8988T (cell line): ENCODE measurements at regions not wholly inside any gene's neighbourhood (a gene's known extent, or its start where the extent isn't known, plus 50 kb on each side); places are given as distances from the start of the nearest gene placed in this dataset.
"Not testable (repeated sequence)": the region's sequence is repeated elsewhere in the genome, so short reads cannot be mapped to it uniquely, and the experiment has no call there.

ENCODE experiments used
- DNase-seq: peaks from one replicate; pipeline ENCODE4 v3.0.0; 2011

DNA sequence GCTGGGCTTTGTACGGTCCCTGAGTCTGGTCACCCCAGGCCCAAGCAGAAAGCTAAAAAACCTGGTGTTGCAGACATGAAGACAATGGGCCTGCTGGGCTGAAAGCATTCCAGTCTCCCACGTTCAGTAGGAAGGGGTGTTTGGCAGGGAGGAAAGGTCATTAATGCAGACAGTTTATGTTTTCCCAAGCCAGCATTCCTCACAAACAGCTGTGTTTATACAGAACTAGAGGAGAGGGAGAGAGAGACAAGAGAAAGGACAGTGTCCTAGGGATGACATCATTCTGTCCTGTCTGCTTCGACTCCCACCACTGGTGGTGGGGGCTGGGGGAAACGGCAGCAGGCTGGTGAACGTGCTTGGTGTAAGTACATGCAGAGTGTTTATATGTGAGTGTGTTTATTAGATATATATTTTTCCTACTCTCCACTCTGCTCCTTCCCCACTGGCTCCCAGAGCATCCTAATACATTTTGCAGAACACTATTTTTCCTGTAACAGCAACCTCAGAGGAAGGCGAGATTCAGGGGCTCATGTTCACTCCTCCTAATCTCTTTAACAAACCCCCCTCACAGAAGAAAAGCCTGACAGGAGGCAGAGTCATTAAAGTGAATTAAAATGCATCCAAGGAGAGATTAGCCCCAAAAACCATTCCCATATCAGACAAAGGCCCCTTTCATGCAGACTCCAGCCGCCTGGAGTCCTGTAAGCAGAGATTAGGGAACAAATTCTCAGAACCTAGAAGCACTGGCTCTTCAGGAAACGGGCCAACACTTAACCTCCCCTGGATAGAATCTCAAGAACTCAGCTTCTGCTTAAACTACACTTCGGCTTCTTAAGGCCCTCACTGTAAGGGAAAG is 380.4 kb downstream of the TNS1 start:
- no peak for DNase-seq

DNA sequence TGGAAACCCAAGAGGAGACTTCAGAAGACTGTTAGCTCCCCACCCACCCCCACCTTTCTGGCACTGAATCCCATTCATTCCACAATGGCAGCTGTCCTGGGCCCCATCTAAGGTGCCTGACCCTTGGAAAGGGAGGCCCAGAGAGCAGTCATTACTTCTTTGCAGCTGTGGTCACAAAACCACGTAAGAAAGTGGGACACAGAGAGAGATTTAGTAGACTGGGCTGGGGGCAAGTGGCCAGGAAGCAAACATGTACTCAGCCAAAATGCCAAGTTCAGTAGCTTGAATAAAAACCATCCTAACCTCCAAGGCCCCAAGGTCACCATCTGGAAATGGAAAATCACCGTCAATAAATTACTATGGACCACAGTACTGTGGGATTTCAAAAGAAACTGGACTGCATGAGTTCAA is 381.4 kb downstream of the TNS1 start:
- DNase-seq = no peak

DNA sequence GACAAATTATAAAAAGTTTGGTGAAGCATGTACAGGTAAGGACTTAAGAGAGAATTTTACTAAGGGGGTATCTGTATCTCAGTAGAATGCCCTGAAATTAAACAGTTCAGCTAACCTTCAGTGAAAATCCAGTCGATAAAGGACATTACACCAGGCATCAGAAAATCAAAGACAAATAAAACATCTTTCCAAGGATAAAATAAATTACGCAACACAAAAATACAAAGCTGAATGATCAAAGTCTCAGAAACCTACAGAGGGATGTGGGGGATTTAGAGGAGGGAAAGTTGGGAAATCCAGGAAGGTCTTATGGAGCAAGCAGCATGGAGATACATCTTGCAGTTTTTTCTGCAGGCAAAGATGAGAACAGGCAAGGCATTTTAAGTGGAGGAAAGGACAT is 384.1 kb downstream of the TNS1 start:
- no peak for DNase-seq

DNA sequence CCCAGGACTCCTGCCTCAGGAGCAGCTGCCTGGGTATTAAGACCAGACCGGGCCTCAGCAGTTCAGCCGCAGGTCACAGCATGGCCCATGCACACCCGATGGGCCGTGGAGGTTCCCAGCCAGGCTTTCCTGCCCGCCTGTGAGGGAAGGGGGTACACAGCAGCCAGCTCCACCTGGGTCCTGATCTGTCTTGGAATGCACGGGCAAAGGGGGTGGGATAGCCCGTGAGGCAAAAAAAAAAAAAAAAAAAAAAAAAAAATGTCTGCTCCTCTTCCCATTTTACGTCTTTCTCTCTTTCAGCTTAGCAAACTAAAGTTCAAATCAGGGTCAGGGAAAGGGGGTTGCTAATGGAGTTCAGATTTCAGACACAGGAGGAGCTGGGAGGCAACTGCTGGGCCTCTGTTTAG is 385.2 kb downstream of the TNS1 start:
- DNase-seq = no peak

DNA sequence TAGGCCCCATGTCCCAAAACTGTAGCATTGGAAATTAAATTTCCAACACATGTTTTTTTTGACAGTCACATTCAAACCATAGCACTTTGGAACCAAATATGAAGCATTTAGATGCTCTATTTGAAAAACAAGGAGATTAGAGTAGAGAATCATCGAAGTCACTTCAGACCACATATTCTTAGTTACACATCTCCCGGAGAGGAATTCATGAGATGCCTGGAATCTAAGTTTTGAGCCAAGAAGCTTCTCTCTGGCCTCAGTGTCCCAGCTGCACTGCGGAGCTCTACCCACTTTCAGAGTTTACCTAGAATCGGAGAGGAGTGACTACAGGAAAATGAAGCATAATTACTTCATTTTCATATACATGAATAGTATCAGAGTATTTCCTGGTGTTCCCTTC is 385.9 kb downstream of the TNS1 start:
- DNase-seq = no peak

DNA sequence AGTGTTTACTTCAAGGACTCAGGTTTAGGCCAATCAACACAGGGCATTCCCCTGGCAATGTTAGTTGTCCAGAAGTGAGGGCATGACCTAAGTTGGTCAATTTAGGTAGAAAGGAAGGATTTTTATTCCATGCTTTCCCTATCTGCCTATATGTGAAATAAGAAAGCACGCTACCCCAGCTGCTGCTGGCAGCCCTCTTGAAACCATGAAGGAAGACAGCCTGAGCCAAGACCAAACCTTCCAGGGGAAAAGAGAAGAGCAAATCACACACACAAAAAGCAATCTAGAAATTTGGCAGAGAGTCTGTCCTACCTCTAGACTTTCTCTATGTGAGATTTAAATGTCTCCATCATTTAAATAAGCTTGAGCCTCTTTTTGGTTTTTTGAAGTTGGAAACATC is 387.6 kb downstream of the TNS1 start:
- DNase-seq = no peak

DNA sequence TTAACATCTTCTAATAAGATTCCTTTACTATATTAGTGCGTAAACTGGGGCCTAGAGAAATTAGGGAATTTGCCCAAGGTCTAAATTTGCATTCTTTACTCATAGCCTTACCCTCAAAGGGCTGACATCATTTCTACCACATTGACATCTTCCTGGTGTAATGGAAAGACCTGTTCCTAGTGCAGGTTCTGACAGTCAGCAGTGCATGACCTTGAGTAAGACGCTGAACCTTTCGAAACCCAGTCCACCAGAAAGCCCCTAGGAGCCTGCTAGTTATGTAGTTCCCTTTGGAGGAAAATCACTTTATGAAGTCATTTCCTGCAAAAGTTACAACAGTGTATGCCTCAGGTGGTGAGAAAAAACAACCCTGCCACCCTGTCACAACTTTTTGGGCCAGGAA is 388.3 kb downstream of the TNS1 start:
- no peak for DNase-seq

DNA sequence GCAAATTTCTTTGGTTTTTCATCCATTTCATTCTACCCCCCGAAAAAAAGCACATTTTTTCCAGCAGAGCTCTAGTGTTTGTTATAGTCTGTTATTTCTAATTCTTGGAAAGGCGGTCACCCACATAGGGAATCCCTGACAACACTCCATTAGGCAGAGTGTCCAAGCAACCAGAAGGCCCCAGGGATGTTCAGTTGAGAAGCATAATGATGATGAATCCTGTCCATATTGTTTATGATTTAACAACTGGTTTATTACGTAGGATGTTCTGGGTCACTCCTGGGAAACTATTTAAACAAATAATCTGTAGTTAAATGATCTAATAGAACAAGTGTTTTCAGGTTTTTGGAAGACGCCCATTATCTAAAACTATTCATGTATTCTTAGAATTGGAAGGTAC is 388.7 kb downstream of the TNS1 start:
- DNase-seq = no peak

DNA sequence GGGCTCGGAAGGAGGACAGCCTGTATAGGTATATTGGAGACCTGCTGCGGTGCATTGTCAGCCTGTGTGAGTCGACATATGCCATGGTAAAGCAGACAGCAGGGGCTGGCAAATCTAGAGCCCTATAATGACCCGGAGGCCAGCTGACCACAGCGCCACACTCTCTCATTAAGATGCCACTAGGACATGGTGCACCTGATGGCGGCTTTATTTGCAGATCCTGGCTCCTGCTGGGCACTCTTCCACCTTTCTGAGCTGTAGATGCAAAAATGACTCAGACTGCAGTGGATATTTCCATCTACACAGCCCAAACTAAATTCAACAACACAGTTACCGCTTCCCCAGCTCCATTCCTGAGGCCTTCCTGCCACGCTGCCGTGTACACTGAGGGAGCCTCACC is 389.9 kb downstream of the TNS1 start:
- DNase-seq = no peak

DNA sequence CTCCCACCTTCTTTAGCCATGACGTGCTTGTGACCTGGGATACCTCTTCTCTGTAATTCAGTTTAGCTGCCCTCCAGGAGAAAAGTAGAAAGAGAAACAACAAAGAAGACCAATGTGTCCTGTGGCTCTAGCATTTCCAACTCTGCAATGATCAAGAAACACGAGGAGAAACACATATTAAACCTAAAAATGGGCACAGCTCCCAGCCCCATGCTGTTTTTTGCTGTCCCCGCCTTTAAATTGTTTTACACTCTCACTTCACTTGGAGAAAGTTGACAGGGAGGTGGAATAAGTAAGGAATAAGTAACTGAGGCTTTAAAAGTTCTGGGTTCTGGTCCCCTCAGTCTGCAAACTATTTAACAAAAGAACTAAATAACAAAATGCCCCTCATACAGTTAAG is 390.6 kb downstream of the TNS1 start:
- DNase-seq = no peak

DNA sequence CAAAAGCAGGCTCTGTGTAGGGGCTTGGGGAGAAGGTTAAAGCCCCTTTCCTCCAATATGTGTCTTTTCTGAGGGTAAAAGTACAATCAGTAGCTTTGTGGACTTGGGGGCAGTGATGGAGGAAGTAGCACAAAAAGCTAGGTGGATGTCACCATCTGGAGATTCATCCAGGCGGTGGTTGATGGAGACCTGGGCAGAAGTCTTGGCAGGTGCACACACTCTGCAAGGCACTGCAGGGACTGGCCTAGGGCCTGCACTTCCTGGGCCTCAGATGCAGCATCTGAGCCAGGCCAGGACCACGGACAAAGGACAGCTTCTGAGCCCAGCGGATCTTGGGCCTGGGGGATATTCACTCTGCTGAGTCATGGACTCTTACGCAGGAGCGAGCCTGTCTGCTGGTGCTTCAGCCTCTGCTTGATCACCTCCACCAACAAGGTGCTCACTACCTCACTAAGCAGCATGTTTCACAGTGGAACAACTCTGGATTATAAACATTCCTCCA is 391.1 kb downstream of the TNS1 start:
- no peak for DNase-seq

DNA sequence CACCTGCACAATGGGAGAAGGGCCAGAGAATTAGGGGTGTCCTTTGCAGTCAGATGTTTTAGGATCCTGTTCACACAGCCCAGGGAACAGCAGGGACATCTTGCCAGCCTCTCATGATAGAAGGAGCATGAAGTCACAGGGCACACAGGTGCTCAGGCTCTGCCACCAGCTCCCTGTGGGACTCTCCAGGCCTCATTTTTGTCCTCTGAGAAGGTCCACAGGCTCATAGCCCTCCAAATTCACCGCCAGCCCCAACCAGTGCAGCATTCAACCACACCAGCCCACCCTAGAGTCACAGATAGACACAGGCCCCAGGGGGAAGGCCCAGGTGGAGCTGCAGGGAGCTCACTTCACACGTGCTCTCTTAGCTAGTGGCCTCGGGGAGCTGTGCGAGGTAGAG is 391.7 kb downstream of the TNS1 start:
- DNase-seq = no peak

DNA sequence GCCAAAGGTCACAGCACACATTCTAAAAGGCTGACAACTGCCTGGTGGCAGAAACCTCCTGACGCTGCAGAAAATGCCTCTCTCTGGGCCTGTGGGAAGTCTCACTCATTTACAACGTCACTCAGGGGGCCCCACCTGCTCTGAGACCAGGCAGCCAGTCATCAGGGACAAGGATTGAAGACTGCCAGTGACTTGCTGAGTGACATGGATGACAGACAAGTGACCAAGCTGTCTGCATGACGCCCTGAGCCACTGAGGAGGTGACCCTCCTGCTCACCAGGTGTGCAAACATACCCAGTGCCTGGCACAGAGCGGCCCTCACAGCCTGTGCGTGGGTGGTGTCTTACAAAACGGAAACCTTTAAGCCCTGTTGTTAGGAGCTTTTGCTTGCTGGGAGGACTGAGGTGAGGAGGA is 392.4 kb downstream of the TNS1 start:
- DNase-seq = no peak

DNA sequence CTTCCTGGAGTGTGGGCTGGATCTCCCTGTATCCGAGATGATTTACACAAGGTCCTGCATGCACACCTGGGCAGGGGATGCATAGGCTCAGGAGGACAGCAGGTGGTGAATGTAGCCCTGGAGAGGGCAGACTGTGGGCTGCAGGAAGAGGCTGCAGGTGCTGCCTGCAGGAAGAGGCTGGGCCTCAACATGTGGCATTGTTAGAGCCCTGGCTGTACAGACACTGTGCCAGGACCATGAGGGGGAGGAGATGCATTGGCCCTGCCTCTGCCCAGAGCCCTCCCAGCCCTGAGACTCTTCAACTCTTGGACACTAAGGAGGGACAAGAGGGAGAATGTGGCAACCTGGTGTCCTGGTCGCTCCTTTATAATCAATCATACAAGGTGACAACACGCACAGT is 392.8 kb downstream of the TNS1 start:
- DNase-seq = no peak

DNA sequence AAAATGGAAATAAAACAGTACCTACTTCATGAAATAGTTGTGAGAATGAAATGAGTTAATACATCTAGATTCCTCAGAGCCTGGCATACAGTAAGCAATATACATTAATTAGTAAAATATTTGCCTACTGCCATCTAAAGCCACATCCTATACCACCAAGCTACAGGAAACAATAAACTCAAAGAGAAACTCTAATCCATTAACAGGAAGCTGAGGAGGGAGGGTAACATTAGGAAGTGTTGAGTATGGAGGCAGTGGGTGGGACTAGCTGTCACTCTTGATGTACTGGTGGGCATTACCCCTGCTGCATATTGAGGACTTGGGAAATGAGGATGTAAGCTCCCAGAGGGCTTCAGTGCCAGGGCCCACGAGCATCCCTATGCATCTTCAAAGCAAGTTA is 396.5 kb downstream of the TNS1 start:
- DNase-seq = no peak

DNA sequence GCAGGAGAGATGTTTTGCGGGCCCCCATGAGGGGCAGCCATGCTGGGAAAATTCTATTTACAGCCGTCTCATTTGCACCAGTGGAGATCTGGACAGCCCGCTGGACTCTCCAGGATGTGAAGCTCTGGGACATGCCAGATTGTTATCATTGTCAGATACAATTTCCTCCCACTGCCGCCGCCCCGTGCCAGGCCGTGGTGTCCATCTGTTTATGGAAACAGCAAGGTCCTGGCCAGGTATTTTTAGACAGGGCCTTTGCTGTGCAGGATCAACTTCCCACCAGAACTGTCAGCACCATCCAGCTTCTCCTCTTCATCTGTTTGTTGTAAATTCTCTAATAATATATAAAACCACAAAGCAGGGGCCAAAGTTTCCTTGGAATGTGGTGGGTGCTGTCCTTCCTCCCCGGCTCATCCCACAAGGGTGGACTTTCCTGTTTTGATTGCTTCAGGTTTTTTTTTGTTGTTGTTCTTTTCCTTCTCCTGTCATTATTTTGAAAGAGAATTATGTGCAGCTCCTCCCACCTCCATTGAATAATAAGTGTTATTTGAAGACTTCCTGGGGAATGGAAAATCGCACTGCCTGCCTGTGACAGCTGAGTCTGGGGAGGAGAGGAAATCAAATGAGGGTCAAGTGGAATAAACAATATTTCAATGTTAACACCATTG is 398.1 kb downstream of the TNS1 start:
- no peak for DNase-seq

DNA sequence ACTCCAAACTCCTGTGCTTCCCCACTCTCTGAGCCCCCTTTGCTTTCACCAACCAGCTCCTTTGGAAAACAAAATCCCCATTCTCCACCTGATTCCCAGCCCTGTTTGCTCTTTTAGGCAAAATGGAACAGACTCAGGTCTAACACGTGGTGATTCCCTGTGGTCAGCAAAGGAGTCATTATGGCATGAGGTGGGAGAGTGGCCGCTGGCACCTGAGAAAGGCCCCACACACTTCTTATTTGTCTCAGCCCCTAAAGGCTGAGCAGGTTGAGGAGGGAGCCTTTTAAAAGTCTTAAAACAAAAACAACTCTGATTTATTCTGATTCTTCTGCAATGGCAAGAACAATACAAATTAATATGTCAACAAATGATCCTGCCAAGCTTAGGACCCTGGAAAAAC is 401.2 kb downstream of the TNS1 start:
- no peak for DNase-seq

DNA sequence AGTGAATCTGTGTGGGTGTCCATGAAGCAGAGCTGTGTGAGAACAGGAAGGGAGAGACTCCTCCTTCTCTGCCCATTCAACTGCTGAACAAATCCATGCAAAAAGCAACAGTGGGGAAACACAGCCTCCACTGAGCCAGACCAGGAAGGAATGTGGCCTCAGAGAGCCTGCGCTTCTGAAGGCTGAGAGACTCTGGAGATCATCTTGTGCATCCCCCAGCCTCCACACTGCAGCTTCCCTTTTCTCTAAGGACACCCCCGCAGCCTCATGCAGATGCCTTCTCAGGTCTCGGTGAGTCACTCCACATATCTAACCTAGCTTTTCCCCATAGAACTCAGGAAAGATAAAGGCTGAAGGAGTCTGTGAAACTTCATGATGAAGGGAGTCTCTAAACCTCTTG is 402.9 kb downstream of the TNS1 start:
- no peak for DNase-seq

DNA sequence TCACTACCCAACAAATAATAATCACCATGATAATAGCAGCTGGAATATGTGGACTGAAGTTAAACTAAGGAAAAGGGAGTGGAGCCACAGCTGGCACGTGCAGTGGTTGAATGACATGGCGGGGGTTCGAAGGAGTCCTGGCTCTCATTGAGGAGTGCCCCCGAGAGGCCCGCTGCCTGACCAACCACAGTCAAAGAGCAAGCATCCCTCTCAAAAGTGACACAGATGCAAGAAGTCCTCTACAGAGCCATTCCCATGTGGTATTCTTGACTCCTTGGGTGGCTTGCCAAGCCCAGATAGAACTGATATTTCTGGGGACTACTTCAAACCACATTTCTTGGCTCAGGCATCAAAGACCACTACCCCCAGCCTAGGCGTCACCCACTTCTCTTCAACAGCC is 405.1 kb downstream of the TNS1 start:
- no peak for DNase-seq

DNA sequence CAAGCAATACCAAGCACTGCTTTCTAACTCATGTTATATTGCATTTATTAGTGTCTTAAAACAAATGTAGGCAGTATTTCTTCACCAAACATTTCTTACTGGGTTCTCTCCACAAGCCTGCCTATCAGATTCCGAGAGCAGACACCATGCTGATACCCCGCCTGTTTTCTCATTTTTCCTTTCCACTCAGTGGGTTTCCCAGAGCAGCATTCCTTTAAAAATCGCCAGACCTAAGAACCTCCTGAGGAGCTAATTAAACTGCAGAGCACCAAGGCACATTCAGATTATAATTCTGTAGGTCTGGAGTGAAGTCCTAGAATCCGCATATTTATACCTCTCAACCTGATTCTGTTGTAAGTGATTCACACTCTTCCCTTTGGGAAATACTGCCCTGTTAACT is 405.6 kb downstream of the TNS1 start:
- no peak for DNase-seq

DNA sequence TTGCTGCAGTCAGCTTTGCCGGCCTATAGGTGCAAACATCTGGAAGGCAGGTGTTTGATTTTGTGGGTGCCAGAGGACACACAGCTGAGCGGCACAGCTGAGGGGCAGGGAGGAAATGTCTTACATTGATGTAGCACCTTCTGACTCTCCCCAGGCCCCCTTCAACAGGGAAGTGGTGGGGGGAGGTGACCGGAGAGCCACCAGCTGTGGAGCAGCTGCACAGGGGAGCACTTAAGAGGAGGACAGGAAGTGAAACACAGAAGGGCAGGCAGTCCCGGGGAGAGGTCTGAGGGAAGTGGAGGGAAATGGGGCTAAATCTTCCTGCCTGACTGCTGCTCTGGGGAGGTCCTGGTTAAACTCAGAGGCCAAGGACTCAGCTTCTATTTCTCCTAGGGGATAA is 409.1 kb downstream of the TNS1 start:
- no peak for DNase-seq

DNA sequence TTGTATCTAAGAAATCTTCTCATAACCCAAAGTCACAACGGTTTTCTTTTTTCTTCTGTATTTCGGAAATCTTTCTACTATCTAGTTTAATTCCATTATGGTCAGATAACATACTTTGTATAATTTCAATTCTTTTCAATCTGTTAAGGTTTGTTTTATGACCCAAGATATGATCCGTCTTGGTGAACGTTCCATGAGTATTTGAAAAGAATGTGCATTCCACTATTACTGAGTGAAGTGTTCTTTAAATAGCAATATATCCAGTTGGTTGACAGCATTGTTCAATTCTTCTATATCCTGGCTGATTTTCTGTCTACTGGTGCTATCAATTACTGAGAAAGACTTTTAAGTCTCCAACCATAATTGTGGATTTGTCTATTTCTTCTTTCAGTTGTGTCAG is 414.5 kb downstream of the TNS1 start:
- no peak for DNase-seq

DNA sequence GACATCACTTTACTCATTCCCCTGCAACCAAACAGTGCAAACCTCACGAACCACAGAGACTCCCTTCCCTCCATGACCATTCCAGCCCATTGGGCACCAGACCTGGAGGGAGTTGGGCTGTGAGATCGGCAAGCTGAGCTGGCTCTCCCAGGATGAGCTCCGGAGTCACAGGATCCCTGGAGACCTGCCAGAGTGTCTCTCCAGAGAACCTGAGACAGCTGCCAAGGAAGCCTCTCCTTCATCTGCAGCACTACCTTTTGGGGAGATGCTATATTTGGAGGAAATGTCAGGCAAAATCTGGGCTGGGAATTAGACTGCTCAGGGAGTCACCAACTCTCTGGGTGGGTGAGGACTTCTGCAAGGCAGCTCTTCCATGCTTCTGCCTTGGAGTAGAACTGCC is 417.4 kb downstream of the TNS1 start:
- no peak for DNase-seq

DNA sequence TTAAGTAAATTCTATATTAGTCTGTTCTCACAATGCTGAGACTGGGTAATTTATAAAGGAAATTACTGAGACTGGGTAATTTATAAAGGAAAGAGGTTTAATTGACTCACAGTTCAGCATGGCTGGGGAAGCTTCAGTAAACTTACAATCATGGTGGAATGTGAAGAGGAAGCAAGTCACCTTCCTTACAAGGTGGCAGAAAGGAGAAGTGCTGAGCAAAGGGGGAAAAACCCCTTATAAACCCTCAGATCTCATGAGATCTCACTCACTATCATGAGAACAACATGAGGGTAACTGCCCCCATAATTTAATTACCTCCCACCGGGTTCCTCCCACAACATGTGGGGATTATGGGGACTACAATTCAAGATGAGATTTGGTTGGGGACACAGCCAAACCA is 422.4 kb downstream of the TNS1 start:
- not testable (repeated sequence) for DNase-seq

DNA sequence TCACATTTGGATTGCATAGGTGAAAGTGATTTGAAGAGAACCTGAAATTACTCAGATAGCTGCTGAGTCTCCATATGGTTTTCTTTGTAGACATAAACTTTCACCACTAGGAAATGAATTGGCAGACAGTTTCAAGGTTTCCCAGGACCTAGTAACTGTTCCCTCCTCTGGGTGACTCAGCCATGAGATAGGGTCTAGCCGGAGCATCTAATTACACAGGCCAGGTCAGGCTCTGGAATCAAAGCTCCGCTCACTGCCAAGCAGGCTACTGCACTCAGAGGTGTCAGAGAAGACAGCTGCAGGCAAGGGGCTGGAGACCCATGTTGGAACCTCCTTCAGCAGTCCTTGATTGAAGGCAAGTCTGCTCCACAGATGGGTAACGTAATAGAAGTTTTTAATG is 429.2 kb downstream of the TNS1 start:
- no peak for DNase-seq
